Thyroid gland (tissue), 4 donors: ENCODE measurements at regions not wholly inside any gene's neighbourhood (a gene's known extent, or its start where the extent isn't known, plus 50 kb on each side); places are given as distances from the start of the nearest gene placed in this dataset.

ENCODE experiments used
- POLR2A ChIP-seq, 2 donors: fragments of 450-650 bp; IDR thresholded peaks; one replicate each; pipeline ENCODE4 v1.6.1; 2017; ENCODE audit warnings: antibody characterized with exemption in 2 of 2, mild to moderate bottlenecking in 2 of 2, moderate library complexity in 1 of 2
- TF ChIP-seq, protein P1 (sequence below), 6 experiments: fragments of 200-600 bp in 3 of 6; fragments of 450-650 bp in 3 of 6; sonication (generic) in 3 of 6; IDR thresholded peaks; one replicate each; pipeline ENCODE4 v1.5.1; 2016 to 2019; ENCODE audit warnings: antibody characterized with exemption in 6 of 6, mild to moderate bottlenecking in 2 of 6, inconsistent platforms in 1 of 6, moderate library complexity in 1 of 6

DNA sequence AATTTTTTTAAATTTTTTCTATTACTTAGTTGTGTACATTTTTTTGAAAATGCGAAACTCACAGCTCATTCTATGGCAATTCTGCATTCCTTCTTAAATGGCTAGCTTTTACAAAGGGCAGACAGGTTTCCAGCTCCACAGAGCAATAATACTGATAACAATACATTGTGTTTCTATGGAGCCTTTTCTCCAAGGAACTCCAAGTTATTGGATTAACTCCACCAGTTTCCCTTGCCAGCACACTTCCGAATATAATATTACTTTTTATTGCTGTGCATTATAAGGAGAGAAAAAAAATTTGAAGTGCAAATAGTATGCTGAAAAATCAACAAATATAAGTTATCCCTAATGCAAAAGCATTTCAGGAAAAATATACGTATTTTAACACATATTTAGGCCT, 127.5 kb upstream of the PSMD7 start:
- TF ChIP-seq, protein P1, sequence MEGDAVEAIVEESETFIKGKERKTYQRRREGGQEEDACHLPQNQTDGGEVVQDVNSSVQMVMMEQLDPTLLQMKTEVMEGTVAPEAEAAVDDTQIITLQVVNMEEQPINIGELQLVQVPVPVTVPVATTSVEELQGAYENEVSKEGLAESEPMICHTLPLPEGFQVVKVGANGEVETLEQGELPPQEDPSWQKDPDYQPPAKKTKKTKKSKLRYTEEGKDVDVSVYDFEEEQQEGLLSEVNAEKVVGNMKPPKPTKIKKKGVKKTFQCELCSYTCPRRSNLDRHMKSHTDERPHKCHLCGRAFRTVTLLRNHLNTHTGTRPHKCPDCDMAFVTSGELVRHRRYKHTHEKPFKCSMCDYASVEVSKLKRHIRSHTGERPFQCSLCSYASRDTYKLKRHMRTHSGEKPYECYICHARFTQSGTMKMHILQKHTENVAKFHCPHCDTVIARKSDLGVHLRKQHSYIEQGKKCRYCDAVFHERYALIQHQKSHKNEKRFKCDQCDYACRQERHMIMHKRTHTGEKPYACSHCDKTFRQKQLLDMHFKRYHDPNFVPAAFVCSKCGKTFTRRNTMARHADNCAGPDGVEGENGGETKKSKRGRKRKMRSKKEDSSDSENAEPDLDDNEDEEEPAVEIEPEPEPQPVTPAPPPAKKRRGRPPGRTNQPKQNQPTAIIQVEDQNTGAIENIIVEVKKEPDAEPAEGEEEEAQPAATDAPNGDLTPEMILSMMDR (IDR thresholded peaks at IDR 0.05): no peak
- no peak for TF ChIP-seq POLR2A (IDR thresholded peaks at IDR 0.05)
